ENCODE measurements at regions not wholly inside any gene's neighbourhood (a gene's known extent, or its start where the extent isn't known, plus 50 kb on each side); places are given as distances from the start of the nearest gene placed in this dataset.

DNA sequence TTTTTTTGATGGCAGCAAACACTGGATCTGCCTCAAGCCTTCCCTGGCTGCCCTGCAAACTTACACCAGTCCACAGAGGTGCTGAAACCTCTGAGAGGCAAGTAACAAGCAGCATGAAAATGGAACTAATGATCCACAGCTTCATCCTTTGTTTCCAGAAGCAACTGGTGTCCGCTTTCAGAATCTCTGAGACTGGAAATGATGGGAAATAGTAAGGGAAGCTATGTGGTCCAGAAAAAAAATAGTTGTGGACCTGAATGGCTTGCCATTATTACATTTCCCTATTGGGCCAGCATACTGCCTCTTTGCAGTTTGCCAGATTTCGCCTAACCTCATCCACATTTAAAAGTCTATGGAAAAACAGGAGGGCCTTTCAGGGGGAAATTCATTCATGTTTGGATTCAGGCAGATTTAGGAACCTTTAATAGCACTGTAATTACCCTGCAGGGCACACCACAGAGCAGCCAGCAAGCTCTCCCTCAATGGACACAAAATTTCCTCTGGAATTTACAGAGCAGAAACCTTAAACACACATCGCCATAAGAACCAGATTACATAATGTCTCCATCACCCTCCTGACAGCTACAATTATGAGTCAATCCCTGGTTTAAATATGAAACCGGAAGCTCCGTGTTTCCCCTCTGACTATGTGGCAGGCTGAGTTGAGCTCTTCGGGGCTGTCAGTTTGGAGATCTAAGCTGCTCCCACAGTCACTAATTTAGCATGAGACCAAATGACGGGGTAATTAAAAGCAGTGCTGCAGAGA, 134.4 kb downstream of the TMCO5A start:
- TF ChIP-seq, protein P1, sequence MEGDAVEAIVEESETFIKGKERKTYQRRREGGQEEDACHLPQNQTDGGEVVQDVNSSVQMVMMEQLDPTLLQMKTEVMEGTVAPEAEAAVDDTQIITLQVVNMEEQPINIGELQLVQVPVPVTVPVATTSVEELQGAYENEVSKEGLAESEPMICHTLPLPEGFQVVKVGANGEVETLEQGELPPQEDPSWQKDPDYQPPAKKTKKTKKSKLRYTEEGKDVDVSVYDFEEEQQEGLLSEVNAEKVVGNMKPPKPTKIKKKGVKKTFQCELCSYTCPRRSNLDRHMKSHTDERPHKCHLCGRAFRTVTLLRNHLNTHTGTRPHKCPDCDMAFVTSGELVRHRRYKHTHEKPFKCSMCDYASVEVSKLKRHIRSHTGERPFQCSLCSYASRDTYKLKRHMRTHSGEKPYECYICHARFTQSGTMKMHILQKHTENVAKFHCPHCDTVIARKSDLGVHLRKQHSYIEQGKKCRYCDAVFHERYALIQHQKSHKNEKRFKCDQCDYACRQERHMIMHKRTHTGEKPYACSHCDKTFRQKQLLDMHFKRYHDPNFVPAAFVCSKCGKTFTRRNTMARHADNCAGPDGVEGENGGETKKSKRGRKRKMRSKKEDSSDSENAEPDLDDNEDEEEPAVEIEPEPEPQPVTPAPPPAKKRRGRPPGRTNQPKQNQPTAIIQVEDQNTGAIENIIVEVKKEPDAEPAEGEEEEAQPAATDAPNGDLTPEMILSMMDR (IDR thresholded peaks at IDR 0.05; ENCODE audit: low read depth, low read length): no peak
- peak overlapping the region; percentile 23 for H3K4me3 ChIP-seq (ENCODE audit: low read depth, low read length)

DNA sequence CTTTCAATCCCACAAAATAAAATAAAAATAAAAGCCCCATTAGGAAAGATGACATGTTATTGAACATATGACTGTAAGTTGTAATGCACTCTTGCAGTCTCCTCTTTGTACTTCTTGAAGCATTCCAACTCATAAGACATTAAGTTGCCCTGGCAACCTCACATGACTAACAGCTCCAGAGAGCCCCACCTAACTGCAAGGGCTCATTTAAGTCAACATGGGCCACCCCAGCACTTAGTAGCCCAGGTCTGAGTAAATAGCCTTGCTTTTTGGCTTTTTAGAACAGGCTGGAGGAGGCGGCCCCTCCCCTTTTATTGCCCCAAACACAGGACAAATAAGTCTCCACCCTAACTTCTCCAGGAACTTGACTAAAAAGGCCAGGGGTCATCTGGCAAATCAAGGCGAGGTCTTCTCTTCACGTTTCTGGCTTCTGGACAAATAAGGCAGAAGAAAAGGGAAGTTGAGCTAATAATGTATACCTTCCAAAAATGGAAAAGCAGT, 135.1 kb downstream of the TMCO5A start:
- TF ChIP-seq, protein P1 (IDR thresholded peaks at IDR 0.05; ENCODE audit: low read depth, low read length): no peak
- H3K4me3 ChIP-seq (ENCODE audit: low read depth, low read length): peak overlapping the region; percentile 23

DNA sequence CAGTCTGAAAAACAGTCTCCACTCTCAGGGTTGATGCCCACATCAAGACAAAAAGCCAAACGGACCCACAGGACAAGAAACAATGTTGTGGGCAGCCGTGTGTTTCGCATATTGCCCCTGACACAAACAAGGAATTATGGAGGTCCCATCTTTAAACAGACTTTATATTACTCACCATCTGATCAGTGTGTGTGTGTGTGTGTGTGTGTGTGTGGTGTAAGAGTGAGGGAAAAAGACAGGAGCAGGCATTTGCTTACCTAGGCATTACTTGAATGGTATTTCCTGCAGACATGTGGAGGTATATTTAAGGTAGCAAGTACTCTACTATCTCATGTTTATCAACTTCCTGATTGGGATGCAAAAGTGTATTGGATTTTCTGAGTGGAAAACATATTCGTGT, 136.3 kb downstream of the TMCO5A start:
- TF ChIP-seq, protein P1 (IDR thresholded peaks at IDR 0.05; ENCODE audit: low read depth, low read length): no peak
- H3K4me3 ChIP-seq (ENCODE audit: low read depth, low read length): no peak overlapping the region

DNA sequence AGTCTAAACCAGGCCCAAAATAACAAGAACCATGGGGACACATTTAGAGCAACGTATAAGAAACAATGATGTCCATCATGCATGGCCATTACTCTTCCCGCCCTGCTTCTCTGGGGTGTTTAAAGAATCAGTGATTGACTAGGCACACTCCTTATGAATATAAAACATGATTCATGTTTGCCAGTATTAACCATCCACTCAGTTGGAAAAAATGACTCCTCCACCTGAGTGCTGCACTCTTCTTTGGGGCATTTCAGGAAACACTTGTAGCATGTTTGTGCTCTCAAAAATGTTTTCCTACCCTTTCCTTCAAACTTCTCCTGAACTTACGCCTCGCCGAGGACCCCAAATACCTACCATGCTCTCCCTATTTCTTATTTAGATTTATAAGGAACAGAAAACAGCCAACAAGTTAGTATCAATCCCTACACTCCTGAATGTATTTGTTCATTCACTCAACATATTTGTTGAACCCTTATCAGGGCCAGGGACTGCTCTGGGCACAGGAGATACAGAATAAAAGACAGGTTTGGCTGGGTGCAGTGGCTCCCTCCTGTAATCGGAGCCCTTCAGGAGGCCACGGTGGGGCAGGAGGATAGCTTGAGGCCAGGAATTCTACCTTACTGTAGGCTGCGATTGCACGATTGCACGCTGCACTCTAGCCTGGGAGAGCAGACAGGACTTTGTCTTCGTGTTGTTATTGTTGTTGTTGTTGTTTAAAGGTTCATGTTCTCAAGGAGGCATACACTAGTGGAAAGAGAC, 137.0 kb downstream of the TMCO5A start:
- no peak overlapping the region for H3K4me3 ChIP-seq (ENCODE audit: low read depth, low read length)

DNA sequence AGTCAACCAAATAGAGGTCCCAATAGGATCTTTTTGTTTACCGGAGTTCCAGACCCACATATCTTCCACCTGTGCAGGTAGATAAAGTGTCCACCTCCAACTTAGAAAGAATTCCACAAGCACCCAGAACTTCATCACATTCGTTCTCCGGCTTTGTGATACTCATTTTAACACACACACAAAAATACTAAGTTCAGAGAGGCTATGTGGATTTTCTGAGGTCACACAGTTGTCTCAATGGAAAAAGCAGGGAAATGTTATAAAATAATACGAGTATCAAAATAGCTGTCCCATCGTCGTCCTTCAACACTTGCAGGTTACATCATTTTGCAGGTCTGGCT, 137.5 kb downstream of the TMCO5A start:
- H3K4me3 ChIP-seq (ENCODE audit: low read depth, low read length): peak overlapping the region; percentile 58
- TF ChIP-seq, protein P1 (IDR thresholded peaks at IDR 0.05; ENCODE audit: low read depth, low read length): no peak

More for the DNA sequence above, 137.0 kb downstream of the TMCO5A start:
- TF ChIP-seq, protein P1 (IDR thresholded peaks at IDR 0.05; ENCODE audit: low read depth, low read length): no peak

DNA sequence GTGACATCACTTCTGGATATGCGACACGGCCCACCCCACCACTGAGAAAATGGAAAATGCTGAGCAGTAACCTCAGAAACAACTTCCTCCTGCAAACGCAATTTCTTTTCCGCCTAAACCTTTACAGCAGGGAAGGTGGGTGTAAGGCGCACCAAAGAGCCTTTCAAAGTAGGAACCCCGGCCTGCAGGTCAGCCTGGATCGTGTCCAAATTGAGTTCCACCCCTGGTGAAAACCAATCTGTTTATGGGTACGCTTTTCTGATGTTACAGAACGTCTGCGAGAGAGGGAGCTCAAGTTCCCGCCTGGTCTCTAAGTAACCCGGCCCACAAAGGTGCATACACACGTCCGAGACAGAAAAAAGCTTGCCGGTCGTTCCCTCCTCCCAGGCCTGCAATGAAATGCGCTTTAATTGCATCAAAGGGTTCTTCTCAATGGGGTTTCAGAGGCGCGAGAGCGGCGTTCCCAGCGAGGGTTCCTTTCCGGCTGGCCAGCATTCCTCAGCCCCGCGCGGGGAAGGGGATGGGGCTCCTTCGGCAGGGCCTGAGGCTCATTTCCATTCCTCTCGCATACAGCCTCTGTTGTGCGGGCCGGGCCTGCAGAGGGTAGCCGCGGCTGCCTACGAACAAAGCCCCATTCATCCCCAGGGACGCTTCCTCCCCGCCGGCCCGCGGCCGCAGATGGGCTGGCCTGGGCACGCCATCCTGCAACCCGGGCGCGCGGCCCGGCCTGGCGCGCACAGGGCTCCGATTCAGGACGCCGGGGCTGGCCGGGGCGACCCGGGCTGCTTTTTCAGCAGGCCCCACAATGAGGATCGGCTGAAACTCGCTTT, 138.1 kb downstream of the TMCO5A start:
- TF ChIP-seq, protein P1 (IDR thresholded peaks at IDR 0.05; ENCODE audit: low read depth, low read length): no peak
- peak overlapping the region; percentile 58 for H3K4me3 ChIP-seq (ENCODE audit: low read depth, low read length)
